Peyer's patch (tissue), 4 donors: ENCODE measurements at regions not wholly inside any gene's neighbourhood (a gene's known extent, or its start where the extent isn't known, plus 50 kb on each side); places are given as distances from the start of the nearest gene placed in this dataset.

Source experiments
- DNase-seq, 3 donors: peaks; one replicate each; pipeline ENCODE4 v3.0.0-alpha.2; 2017 to 2019
- H3K27ac ChIP-seq, 4 donors: fragments of 200-600 bp; sonication (generic); one replicate each; pipeline ENCODE4 v1.5.1; 2016 to 2019
- H3K27me3 ChIP-seq, 2 donors: fragments of 200-600 bp; sonication (generic); one replicate each; pipeline ENCODE4 v1.5.1; 2019
- H3K36me3 ChIP-seq, 3 donors: fragments of 200-600 bp; sonication (generic); one replicate each; pipeline ENCODE4 v1.5.1; 2016 to 2019
- H3K4me1 ChIP-seq, 4 donors: fragments of 200-600 bp; sonication (generic); one replicate each; pipeline ENCODE4 v1.5.1; 2016 to 2019
- H3K4me3 ChIP-seq, 4 donors: fragments of 200-600 bp; sonication (generic); 1 replicate in 3 of 4; 2 replicates in 1 of 4; pipeline ENCODE4 v1.5.1; 2016 to 2019; ENCODE audit warnings: mild to moderate bottlenecking in 1 of 4
- H3K9me3 ChIP-seq, 4 donors: fragments of 200-600 bp; sonication (generic); one replicate each; pipeline ENCODE4 v1.5.1; 2016 to 2019; ENCODE audit warnings: mild to moderate bottlenecking in 1 of 4
- POLR2A ChIP-seq, 2 donors: fragments of 450-650 bp; IDR thresholded peaks; one replicate each; pipeline ENCODE4 v1.5.1; 2017; ENCODE audit warnings: antibody characterized with exemption in 2 of 2, mild to moderate bottlenecking in 2 of 2, moderate library complexity in 2 of 2
- TF ChIP-seq, protein P1 (sequence below), 6 experiments: fragments of 450-650 bp in 4 of 6; fragments of 200-600 bp in 2 of 6; sonication (generic) in 1 of 6; IDR thresholded peaks; one replicate each; pipeline ENCODE4 v1.5.1; 2017 to 2019; ENCODE audit warnings: antibody characterized with exemption in 6 of 6, mild to moderate bottlenecking in 3 of 6, moderate library complexity in 1 of 6

DNA sequence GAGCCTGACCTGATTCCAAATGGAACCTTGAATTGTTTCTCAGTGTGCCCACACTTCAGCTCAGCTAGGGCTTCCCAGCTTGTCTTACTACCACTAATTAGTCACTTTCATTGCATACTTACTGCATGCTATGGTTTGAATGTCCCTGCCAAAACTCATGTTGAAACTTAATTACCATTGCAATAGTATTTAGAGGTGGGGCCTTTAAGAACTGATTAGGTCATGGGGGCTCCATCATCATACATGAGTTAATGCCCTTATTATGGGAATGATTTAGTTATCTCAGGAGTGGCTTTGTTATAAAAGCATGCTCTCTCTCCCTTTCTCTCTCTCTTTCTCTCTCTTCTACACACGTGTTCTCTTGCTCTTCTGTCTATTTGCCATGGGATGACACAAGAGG lies 68.3 kb downstream of the NENF start:
- Histone ChIP-seq H3K27ac (no peak overlapping the region), H3K9me3 (no peaks in the 10 kb centered on the region), H3K36me3 (no peaks in the 10 kb centered on the region), H3K27me3 (no peaks in the 10 kb centered on the region), H3K4me3 (no peak overlapping the region), H3K4me1 (no peaks in the 10 kb centered on the region)
- TF ChIP-seq POLR2A (IDR thresholded peaks at IDR 0.05): no peak
- TF ChIP-seq, protein P1, sequence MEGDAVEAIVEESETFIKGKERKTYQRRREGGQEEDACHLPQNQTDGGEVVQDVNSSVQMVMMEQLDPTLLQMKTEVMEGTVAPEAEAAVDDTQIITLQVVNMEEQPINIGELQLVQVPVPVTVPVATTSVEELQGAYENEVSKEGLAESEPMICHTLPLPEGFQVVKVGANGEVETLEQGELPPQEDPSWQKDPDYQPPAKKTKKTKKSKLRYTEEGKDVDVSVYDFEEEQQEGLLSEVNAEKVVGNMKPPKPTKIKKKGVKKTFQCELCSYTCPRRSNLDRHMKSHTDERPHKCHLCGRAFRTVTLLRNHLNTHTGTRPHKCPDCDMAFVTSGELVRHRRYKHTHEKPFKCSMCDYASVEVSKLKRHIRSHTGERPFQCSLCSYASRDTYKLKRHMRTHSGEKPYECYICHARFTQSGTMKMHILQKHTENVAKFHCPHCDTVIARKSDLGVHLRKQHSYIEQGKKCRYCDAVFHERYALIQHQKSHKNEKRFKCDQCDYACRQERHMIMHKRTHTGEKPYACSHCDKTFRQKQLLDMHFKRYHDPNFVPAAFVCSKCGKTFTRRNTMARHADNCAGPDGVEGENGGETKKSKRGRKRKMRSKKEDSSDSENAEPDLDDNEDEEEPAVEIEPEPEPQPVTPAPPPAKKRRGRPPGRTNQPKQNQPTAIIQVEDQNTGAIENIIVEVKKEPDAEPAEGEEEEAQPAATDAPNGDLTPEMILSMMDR (IDR thresholded peaks at IDR 0.05): no peak
- DNase-seq: no peak

DNA sequence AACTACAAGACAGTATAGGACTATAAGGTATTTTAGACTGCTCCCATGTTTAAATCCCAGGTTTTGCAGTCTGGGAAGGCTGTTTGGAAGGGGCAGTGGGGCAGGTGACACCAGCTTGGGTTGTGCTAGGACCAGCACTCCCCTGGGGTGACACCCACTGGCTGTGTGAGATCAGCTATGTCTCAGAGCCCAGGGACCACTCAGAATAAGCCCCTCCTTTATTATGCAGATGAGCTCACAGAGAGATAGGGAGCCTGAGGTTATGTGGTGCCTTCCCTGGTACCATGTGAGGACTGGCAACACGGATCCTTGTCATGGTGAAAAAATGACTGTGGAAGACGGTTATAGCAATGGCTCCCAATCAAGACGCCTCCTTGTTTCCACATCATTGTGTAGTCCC lies 71.0 kb downstream of the NENF start:
- no peaks in the 10 kb centered on the region for H3K4me1 ChIP-seq
- no peaks in the 10 kb centered on the region for H3K27me3 ChIP-seq
- no peak for DNase-seq
- no peaks in the 10 kb centered on the region for H3K36me3 ChIP-seq
- no peak overlapping the region for H3K4me3 ChIP-seq
- TF ChIP-seq POLR2A (IDR thresholded peaks at IDR 0.05): no peak
- TF ChIP-seq, protein P1 (IDR thresholded peaks at IDR 0.05): no peak
- no peaks in the 10 kb centered on the region for H3K9me3 ChIP-seq
- no peak overlapping the region for H3K27ac ChIP-seq

DNA sequence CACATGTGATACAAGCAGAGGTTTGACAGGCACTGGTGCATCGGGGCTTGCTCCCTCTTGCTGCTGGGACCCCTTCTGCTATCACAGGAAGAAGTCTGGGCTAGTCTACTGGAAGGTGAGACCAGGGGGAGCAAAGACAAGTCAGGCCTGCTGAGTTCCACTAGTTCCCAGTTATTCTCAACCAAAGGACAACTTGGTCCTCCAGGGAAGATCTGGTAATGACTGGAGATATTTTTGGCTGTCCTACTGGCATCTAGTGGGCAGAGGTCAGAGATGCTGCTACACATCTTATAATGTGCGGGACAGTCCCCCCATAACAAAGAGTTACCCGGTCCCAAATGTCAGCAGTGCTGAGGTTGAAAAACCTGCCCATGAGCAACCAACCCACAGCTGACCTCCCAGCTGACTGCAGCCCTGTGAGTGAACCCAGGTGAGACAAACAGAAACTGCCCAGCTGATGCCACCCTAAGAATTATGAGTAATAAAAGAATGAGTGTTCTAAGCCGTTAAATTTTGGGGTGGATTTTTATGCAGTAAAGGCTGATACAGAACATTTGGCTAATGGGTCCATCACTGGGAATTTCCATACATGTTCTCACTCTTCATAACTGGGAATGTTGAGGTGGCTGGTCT lies 71.6 kb downstream of the NENF start:
- TF ChIP-seq POLR2A (IDR thresholded peaks at IDR 0.05): no peak
- TF ChIP-seq, protein P1 (IDR thresholded peaks at IDR 0.05): no peak
- no peaks in the 10 kb centered on the region for H3K9me3 ChIP-seq
- H3K4me3 ChIP-seq: no peak overlapping the region
- no peak overlapping the region for H3K27ac ChIP-seq
- no peaks in the 10 kb centered on the region for H3K36me3 ChIP-seq
- H3K4me1 ChIP-seq: no peaks in the 10 kb centered on the region
- DNase-seq: no peak
- no peaks in the 10 kb centered on the region for H3K27me3 ChIP-seq

DNA sequence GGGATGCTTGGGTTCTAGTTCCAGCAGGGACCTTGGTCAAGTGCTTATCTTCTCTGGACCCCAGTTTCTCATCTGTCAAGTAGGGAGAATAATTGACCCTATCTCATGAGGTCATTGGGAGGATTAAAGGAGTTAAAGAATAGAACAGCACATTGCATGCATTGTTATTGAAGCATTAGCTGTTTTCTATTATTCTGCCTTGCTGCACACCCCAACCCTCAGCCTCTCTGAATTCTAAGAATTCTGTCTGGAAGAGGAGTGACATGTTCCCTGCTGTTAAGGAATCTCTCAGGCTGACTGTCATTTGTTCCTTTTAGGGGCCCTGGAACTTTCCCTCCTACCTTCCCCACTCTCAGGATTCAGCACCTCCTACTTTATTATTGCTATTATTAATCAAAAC lies 73.9 kb downstream of the NENF start:
- no peak overlapping the region for H3K4me3 ChIP-seq
- no peaks in the 10 kb centered on the region for H3K4me1 ChIP-seq
- no peaks in the 10 kb centered on the region for H3K9me3 ChIP-seq
- no peaks in the 10 kb centered on the region for H3K36me3 ChIP-seq
- no peak overlapping the region for H3K27ac ChIP-seq
- no peak for DNase-seq
- no peak for TF ChIP-seq POLR2A (IDR thresholded peaks at IDR 0.05)
- TF ChIP-seq, protein P1 (IDR thresholded peaks at IDR 0.05): no peak
- H3K27me3 ChIP-seq: no peaks in the 10 kb centered on the region

DNA sequence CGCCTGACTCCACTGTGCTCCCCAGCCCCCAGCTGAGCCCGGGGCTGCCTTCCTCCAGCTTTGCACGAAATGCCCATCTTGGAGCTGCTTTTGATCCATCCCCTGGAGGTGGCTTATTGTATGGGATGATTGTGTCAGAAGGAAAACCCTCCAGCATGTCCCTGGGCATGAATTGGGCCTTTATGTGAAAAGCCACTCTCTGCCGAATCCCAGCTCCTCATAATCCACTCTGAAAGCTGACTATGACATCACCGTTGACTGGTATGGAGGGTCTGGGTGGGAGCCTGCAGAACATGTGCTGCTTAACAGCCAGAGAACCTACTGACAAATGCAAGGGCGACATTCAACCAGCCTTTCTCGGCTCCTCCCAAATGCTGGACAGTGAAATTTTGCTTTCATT lies 74.6 kb downstream of the NENF start:
- no peak for DNase-seq
- no peak for TF ChIP-seq POLR2A (IDR thresholded peaks at IDR 0.05)
- TF ChIP-seq, protein P1 (IDR thresholded peaks at IDR 0.05): no peak
- Histone ChIP-seq H3K4me1 (no peaks in the 10 kb centered on the region), H3K27ac (no peak overlapping the region), H3K27me3 (no peaks in the 10 kb centered on the region), H3K4me3 (no peak overlapping the region), H3K9me3 (no peaks in the 10 kb centered on the region), H3K36me3 (no peaks in the 10 kb centered on the region)
